GM21576 (cell line): ENCODE measurements at regions not wholly inside any gene's neighbourhood (a gene's known extent, or its start where the extent isn't known, plus 50 kb on each side); places are given as distances from the start of the nearest gene placed in this dataset.
"Not testable (repeated sequence)": the region's sequence is repeated elsewhere in the genome, so short reads cannot be mapped to it uniquely, and the experiment has no call there.

Experiments used
- ATAC-seq: cut with Tn5 transposase; IDR thresholded peaks from one replicate; pipeline ENCODE4 v1.9.1; 2021; ENCODE audit warnings: mild to moderate bottlenecking, moderate library complexity; ENCODE audit not compliant: unreplicated experiment

DNA sequence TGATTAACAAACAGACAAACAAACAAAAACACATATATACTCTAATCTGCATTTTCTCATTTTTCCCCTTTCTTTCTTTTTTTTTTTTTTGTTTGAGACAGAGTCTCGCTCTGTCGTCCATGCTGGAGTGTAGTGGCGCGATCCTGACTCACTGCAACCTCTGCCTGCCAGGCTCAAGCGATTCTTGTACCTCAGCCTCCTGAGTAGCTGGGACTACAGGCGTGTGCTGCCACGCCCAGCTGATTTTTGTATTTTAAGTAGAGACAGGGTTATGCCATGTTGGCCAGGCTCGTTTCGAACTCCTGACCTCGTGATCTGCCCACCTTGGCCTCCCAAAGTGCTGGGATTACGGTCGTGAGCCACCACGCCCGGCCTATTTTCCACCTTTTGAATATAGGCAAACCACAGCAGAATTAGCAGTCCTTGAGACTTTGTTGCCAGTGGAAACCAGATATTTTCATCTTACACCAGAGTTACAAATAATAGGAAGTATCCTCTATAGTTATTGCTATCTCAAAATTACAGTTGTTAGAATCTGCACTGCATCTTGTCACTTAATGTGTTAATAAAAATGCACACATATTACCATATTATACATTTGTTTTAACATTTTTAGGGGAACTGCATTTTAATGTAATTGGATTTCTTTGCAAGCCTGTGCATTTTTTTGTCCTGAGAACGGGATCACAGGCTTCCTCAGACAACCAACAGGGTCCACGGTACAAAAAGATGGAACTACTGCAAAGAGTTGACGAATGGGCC, 208.2 kb upstream of the ZNF217 start:
- no peak for ATAC-seq

DNA sequence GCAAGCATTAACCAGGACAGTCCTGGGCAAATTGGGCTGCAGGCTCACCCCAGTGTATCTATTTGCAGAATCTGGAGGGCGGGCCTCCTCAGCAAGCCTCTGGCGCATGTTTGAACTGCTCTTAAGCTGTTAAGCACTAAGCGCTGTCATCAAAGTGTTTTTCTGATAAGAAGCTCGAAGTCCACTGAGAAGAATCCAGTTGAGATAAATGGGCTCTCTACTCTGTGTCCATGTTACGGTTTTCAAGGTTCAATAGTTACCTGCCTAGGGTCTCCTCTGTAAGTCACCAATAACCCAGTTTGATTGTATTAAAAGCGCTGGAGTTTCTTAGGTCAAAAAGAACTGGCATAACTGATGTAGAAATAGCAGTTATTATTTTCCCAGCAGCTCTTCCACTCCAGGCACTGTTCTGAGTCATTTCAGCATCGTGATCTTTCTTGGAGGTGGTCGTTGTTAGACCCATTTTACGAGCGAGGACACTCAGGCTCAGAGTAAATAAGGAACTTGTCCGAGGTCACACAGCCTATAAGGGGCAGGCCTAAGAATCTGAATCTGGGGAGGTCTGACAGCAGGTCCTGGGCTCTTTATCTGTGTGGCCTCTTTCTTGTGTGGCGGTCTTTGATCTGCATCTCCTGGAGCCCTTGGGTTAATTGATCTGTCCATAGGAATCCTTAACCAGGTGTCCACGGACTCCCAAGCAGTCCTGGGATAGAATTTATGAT, 207.4 kb upstream of the ZNF217 start:
- ATAC-seq = no peak

GRCh38 chr20:53800418-53800817, 206.8 kb upstream of the ZNF217 start:
- no peak for ATAC-seq

DNA sequence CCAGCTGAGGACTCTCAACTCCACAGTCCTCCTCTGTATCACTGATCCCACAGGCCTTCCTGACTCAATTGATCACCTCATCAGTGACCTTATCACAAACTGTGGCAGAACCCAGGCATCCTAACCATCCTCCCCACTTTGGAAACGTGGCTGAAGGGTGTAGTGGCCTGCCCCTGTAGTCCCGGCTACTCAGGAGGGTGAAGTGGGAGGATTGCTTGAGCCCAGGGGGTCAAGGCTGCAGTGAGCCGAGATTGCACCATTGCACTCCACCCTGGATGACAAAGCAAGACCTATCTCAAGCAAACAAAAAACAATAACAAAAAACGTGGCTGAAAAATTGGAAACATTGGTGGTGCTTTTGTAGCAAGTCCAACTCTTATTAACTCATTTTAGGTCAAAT, 203.4 kb upstream of the ZNF217 start:
- no peak for ATAC-seq

DNA sequence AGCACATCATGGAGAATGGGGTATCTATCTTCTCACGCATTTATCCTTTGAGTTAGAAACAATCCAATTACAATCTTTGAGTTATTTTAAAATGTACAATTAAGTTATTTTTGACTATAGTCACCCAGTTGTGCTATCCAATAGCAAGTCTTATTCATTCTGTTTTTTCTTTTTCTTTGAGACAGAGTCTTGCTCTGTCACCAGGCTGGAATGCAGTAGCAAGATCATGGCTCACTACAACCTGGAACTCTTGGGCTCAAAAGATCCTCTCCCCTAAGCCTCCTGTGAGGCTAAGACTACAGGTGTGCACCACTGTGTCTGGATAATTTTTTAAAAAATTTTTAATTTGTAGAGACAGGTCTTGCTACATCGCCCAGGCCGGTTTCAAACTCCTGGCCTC, 201.5 kb upstream of the ZNF217 start:
- no peak for ATAC-seq

GRCh38 chr20:53794529-53795115, 201.0 kb upstream of the ZNF217 start:
- no peak for ATAC-seq

DNA sequence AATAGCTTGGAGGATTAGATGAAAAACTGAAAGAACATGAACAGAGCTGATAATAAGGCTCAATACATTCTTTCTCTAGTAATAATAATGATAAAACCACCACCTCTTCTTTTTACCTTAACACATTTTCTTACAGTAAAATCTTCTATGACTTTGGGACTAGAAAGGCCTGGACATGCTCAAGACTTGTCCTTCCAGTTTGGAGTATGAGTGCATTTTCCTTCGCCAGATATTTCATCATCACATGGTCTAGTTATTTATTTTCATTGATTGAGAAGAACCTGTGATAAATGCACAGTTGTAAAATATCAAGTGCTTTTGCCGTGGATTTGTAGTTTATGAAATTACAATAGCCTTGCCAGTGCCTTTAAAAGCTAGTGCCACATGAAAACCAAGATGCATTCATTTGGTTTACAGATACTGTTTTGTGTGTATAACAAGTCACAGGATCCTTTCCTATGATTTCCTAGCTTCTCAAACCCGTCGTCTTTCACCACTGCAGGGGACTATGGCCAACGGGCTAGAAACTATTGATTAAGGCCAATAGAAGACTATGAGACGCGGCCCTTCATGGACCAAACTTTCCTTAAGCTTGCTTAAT, 200.2 kb upstream of the ZNF217 start:
- ATAC-seq = no peak

DNA sequence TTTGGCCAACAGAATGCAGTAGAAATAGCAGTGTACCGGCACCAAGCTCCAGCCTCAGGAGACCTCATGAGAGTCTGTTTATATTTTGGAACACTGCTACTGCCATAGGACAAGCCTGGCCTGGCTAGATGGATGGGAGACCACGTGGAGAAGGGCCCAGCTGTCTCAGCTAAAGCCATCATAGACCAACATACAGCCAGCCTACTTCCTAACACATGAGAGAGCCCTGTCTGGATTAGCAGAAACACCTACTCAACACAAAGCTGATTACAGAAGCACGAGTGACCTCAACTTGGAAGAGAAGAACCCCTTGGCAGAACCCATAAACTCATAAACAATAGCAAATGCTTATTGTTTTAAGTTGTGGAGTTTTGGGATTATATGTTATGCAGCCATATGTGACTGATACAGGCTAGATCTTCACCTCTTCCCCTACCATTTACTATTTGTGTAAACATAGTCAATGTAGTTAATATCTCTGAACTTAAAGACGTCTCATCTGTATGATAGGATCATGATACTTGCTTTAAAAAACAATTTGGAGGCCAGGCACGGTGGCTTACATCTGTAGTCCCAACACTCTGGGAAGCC, 199.4 kb upstream of the ZNF217 start:
- ATAC-seq = no peak

DNA sequence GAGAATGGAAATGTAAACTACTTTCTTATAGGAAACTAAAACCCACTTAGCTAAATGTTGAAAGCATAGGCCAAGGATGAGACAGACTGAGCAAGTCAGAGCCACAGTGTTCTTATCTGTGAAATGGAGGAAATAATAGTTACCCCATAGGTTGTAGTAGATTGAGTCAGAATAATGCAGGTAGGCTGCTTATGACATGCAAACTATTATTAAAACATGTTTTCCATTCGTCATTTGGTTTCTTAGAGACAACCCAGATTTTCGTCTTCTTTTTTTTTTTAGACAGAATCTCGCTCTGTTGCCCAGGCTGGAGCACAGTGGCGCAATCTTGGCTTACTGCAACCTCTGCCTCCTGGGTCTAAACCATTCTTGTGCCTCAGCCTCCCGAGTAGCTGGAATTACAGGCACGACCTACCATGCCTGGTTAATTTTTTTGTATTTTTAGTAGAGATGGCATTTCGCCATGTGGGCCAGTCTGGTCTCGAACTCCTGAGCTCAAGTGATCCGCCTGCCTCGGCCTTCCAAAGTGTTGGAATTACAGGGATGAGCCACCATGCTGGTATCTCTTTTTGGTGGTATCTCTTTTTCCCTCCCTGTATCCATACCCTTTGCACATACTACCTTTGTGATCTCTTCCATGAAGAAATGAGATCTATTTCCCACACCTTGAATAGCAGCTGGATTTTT, 196.5 kb upstream of the ZNF217 start:
- no peak for ATAC-seq

DNA sequence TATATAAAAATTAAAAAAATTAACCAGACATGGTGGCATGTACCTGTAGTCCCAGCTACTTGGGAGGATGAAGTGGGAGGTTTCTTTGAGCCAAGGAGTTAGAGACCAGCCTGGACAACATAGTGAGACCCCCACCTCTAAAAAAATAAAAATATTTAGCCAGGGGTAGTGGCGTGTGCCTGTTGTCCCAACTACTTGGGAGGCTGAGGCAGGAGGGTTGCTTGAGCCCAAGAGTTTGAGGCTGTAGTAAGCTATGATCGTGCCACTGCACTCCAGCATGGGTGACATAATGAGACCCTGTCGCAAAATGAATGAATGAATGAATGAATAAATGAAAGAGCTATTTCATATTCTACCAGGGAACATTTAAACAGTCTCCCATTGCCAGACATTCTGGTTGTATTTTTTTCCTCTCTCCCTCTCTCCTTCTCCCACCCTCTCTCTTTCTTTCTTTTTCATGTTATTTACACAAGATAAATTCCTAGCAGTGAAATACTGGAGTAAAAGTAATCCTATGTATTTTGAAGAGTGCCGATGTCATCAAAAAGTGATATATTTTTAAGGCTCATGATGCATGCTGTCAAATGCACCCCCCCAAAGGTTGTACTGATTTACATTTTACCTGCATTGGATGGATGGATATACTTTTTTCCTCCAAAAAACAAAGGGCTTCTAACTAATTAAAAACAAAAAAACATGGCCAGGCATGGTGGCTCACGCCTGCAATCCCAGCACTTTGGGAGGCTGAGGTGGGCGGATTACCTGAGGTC, 194.8 kb upstream of the ZNF217 start:
- ATAC-seq = no peak

DNA sequence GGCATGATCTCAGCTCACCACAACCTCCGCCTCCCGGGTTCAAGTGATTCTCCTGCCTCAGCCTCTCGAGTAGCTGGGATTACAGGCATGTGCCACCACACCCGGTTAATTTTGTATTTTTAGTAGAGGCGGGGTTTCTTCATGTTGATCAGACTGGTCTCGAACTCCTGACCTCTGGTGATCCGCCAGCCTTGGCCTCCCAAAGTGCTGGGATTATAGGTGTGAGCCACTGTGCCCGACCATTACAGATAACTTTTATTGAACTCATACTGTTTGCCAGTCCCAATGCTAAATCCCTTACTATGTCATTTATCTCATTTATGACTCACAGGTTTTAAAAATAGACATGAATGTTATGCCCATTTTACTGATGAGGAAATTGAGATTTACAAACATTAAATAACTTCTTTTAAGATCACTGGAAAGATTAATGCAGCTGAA, 193.9 kb upstream of the ZNF217 start:
- ATAC-seq = not testable (repeated sequence)

DNA sequence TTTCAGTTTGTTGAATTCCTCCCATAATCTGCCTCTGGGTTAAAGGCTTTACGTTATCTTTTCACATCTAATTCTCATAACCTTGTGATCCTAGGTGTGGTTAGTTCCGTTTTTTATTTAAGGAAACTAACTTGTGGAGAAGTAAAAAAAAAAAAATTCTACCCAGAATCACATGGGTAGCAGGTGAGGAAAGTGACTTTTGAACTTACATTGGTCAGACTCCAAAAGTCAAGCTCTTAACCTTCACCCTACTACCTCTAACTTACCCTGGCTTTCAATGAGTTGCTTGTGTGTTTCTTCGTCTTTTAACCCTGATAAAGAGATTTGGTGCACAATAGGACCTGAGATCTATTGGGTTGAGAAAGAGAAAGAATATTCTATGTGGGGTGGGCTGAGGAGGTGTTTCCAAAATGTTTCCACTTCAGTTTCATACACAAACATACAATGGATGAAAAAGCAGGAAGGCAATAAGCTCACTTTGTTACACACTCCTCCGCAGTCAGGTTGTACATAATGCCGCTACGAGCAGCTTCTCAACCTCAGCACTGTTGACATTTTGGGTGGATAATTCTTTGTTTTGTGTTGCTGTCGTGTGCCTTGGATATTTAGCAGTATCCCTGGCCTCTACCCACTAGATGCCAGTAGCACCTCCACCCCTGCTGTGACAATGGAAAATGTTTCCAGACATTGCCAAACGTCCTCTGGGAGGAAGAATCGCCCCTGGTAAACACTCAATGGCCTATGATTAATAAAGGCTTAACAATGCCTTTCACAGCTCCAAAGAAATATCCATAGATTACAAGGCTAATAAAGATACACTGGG, 193.0 kb upstream of the ZNF217 start:
- ATAC-seq = no peak

DNA sequence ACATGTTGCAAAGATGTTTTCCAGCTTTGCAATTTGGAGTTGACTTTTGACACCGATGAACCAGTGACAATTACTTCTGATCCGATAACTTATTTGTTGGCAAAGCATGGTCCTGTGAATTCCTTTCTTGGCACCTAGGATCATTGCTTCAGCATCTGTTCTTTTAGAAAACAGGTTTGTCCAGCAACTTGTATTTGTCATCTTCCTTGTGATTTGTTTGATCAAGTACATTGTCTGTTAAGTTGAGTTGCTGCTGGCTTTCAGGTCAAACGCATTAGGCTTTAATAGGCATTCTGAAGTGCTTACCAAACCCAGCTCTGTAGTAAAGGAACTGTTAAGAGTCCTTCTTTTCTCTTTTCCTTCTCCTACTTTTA, 192.4 kb upstream of the ZNF217 start:
- no peak for ATAC-seq

DNA sequence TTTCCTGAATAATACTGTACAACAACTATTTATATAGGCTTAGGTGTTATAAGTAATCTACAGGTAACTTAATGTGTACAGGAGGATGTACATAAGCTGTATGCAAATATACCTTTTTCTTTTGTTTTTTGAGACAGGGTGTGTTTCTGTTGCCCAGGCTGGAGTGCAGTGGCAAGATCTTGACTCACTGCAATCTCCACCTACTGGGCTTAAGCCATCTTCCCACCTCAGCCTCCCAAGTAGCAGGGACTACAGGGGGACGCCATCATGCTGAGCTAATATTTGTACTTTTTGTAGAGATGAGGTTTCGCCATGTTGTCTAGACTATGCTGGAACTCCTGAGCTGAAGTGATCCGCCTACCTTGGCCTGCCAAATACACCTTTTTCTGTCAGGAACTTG, 191.7 kb upstream of the ZNF217 start:
- no peak for ATAC-seq

GRCh38 chr20:53783768-53784167, 190.1 kb upstream of the ZNF217 start:
- ATAC-seq = no peak

DNA sequence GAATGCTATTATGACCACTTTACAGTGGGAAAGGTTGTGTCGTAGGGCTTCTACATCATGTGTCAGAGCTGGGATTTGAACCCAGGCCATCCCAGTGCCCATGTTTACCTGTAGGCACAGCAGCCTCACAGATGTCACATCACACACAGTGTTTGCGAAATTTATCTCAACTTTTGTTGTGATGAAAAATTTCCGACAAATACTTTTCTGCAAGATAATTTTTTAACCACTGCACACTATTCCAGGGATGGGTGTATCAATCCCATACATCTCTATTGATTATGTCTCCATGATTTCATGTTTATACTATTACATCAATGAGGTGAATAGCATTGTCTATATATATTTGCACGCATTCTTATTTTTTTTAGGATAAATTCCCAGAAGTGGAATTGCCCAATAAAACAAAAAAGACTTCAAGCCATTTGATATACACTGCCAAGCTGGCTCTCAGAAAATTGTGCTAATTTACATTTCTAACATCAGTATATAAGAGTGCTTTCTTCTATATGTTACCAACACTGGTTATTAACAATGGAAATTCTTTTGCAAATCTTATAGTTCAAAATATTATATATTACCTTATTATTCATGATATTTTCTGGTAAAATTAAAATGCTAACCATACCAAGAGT, 189.1 kb upstream of the ZNF217 start:
- no peak for ATAC-seq

- ATAC-seq = no peak
Measured at GRCh38 chr20:53779822-53780221, 186.2 kb upstream of the ZNF217 start.

DNA sequence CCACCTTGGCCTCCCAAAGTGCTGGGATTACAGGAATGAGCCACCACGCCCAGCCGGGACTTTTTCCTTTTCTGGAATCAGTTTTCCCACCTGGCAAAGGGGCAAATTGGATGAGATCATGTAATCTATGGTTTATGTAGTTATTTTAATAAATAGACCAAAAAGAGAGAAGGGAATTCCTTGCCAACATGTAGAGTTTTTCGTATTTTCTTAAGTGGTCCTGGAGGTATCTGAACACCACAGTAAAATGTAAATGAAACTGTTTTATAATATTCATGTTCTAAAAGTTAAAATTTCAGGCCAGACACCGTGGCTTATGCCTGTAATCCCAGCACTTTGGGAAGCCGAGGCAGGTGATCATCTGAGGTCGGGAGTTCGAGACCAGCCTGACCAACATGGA, 185.1 kb upstream of the ZNF217 start:
- no peak for ATAC-seq

DNA sequence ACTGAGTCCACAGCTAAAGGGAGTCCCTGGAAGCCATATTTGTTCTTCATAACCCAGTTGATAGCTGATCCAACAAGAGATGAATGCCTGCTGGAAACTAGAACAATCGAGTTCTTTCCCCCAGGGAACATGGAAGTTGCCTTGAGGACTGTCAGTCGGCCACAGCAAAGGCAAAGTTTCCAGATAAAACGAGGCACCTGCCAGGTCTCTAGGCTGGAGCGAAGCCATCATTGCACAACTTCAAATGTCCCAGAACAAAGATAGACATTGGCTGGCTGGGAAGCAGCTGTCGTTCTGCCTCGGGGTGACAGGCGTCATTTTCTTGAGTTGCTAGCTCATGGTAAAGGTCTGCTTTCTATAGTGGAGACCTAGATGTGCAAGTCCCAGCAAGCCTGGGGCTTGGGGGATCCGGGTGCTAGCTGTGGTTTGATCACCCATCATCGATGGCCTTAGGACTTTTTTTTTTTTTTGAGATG, 184.4 kb upstream of the ZNF217 start:
- no peak for ATAC-seq
